H1 (cell line): ENCODE measurements at regions not wholly inside any gene's neighbourhood (a gene's known extent, or its start where the extent isn't known, plus 50 kb on each side); places are given as distances from the start of the nearest gene placed in this dataset.

Experiments
- CTCF ChIA-PET: fragments of 300-600 bp; sonication (Branson Sonifier 250); formaldehyde crosslinking; loops from one replicate; lab custom pipeline; 2021; ENCODE audit not compliant: partially characterized antibody; lab: Charles Lee
- POLR2A ChIA-PET: fragments of 300-600 bp; sonication (Branson Sonifier 250); formaldehyde crosslinking; loops from one replicate; lab custom pipeline; 2021; ENCODE audit warnings: inconsistent platforms; ENCODE audit not compliant: partially characterized antibody; lab: Charles Lee
- DNase-seq, 2 experiments: peaks; one replicate each; pipeline versions ENCODE4 v3.0.0 to v3.0.0-alpha.2; 2010 to 2022; ENCODE audit warnings: low spot score in 2 of 2, low read depth in 1 of 2, mixed read lengths in 1 of 2
- FAIRE-seq: peaks from 2 replicates; lab custom pipeline; 2011; peaks lifted over from hg19 to GRCh38; lab: Jason Lieb, UNC
- H2AFZ ChIP-seq: 2 replicates; pipeline ENCODE4 v1.8.1; 2012; ENCODE audit warnings: low read length, inconsistent platforms
- H2AK5ac ChIP-seq: 2 replicates; pipeline ENCODE4 v1.6.1; 2013; ENCODE audit warnings: low read depth, low read length
- H2BK120ac ChIP-seq: replicated peaks from 2 replicates; pipeline ENCODE3; 2013; ENCODE audit warnings: low read depth, low read length, inconsistent platforms
- H2BK12ac ChIP-seq: 2 replicates; pipeline ENCODE4 v1.6.1; 2013; ENCODE audit warnings: low read depth, low read length
- H2BK15ac ChIP-seq: 2 replicates; pipeline ENCODE4 v1.6.1; 2013; ENCODE audit warnings: low read length
- H2BK20ac ChIP-seq: 2 replicates; pipeline ENCODE4 v1.6.1; 2013; ENCODE audit warnings: low read length
- H2BK5ac ChIP-seq: 2 replicates; pipeline ENCODE4 v1.6.1; 2013; ENCODE audit warnings: low read depth, low read length
- H3K14ac ChIP-seq: 2 replicates; pipeline ENCODE4 v1.6.1; 2013; ENCODE audit warnings: inconsistent platforms; ENCODE audit not compliant: insufficient read length
- H3K18ac ChIP-seq: 2 replicates; pipeline ENCODE4 v1.6.1; 2013; ENCODE audit warnings: low read length; ENCODE audit errors: extremely low read depth
- H3K23ac ChIP-seq: 2 replicates; pipeline ENCODE4 v1.6.1; 2013; ENCODE audit warnings: inconsistent platforms; ENCODE audit not compliant: insufficient read length
- H3K23me2 ChIP-seq: 2 replicates; pipeline ENCODE4 v1.6.1; 2013; ENCODE audit warnings: low read depth, low read length
- H3K27ac ChIP-seq: 2 replicates; pipeline ENCODE4 v1.6.1; 2011; ENCODE audit warnings: low read depth, low read length, inconsistent platforms
- H3K27me3 ChIP-seq, 4 experiments: replicated peaks in 1 of 4; 1 replicate in 1 of 4; 2 replicates in 3 of 4; pipeline versions ENCODE4 v1.6.1 to v1.8.1; 2011 to 2013; ENCODE audit warnings: low read length in 3 of 4, mild to moderate bottlenecking in 3 of 4, inconsistent platforms in 2 of 4, mixed read lengths in 2 of 4, moderate library complexity in 1 of 4; ENCODE audit not compliant: control insufficient read depth in 3 of 4, insufficient read depth in 3 of 4; ENCODE audit errors: extremely low read depth in 1 of 4
- H3K36me3 ChIP-seq, 4 experiments: 2 replicates each; pipeline versions ENCODE4 v1.6.1 to v1.8.1; 2011 to 2013; ENCODE audit warnings: mild to moderate bottlenecking in 4 of 4, low read length in 3 of 4, moderate library complexity in 2 of 4, control low read depth in 1 of 4, inconsistent platforms in 1 of 4; ENCODE audit not compliant: insufficient read depth in 4 of 4, control insufficient read depth in 2 of 4
- H3K4ac ChIP-seq: replicated peaks from 2 replicates; pipeline ENCODE3; 2013; ENCODE audit warnings: low read length, low read depth, mixed read lengths, inconsistent platforms; ENCODE audit not compliant: insufficient read length
- H3K4me1 ChIP-seq, 4 experiments: replicated peaks in 1 of 4; 1 replicate in 1 of 4; 2 replicates in 3 of 4; pipeline versions ENCODE4 v1.6.1 to v1.8.1; 2011 to 2013; ENCODE audit warnings: low read length in 3 of 4, inconsistent platforms in 2 of 4, mixed read lengths in 1 of 4; ENCODE audit not compliant: insufficient read depth in 4 of 4, control insufficient read depth in 3 of 4
- H3K4me2 ChIP-seq, 2 experiments: 2 replicates each; pipeline versions ENCODE4 v1.6.1 to v1.8.1; 2011 to 2013; ENCODE audit warnings: low read depth in 2 of 2, low read length in 2 of 2, control low read depth in 1 of 2, inconsistent platforms in 1 of 2, mild to moderate bottlenecking in 1 of 2; ENCODE audit not compliant: insufficient read depth in 1 of 2
- H3K4me3 ChIP-seq, 4 experiments: fragments of 200-600, 300-600 bp in 1 of 4; sonication (generic), shearing (Covaris generic), sonication (Bioruptor Twin) in 1 of 4; 2 replicates each; pipeline versions ENCODE4 v1.5.1 to v1.8.1; 2011 to 2016; ENCODE audit warnings: low read length in 4 of 4, low read depth in 3 of 4, control low read depth in 2 of 4, inconsistent platforms in 2 of 4, mild to moderate bottlenecking in 2 of 4, mixed read lengths in 1 of 4, moderate library complexity in 1 of 4; ENCODE audit not compliant: insufficient read depth in 2 of 4; ENCODE audit errors: extremely low read depth in 1 of 4
- H3K56ac ChIP-seq: replicated peaks from 2 replicates; pipeline ENCODE3; 2013; ENCODE audit warnings: low read depth, mild to moderate bottlenecking, mixed read lengths, low read length, inconsistent platforms; ENCODE audit not compliant: insufficient read length
- H3K79me1 ChIP-seq: 2 replicates; pipeline ENCODE4 v1.6.1; 2013; ENCODE audit warnings: low read depth, low read length, control low read depth
- H3K79me2 ChIP-seq, 2 experiments: 2 replicates each; pipeline versions ENCODE4 v1.6.1 to v1.8.1; 2012 to 2013; ENCODE audit warnings: low read length in 2 of 2, mild to moderate bottlenecking in 2 of 2, inconsistent platforms in 1 of 2; ENCODE audit not compliant: insufficient read depth in 2 of 2, control insufficient read depth in 1 of 2
- H3K9ac ChIP-seq, 4 experiments: replicated peaks in 1 of 4; 1 replicate in 1 of 4; 2 replicates in 3 of 4; pipeline versions ENCODE4 v1.6.1 to v1.8.1; 2011 to 2013; ENCODE audit warnings: low read depth in 3 of 4, low read length in 3 of 4, control low read depth in 2 of 4, mild to moderate bottlenecking in 2 of 4, moderate library complexity in 2 of 4, inconsistent platforms in 1 of 4; ENCODE audit errors: extremely low read depth in 1 of 4
- H3K9me3 ChIP-seq, 2 experiments: 2 replicates each; pipeline versions ENCODE4 v1.6.1 to v1.8.1; 2012 to 2013; ENCODE audit warnings: mild to moderate bottlenecking in 2 of 2, moderate library complexity in 2 of 2, control low read depth in 1 of 2, inconsistent platforms in 1 of 2, low read depth in 1 of 2, low read length in 1 of 2, mixed read lengths in 1 of 2; ENCODE audit not compliant: insufficient read depth in 2 of 2
- H4K20me1 ChIP-seq, 2 experiments: replicated peaks in 1 of 2; 2 replicates each; pipeline versions ENCODE3 to v1.8.1; 2011 to 2013; ENCODE audit warnings: inconsistent platforms in 2 of 2, low read length in 2 of 2, mild to moderate bottlenecking in 1 of 2; ENCODE audit not compliant: insufficient read depth in 2 of 2, control insufficient read depth in 1 of 2
- H4K5ac ChIP-seq: 2 replicates; pipeline ENCODE4 v1.6.1; 2013; ENCODE audit warnings: low read length, low read depth, mixed read lengths, inconsistent platforms; ENCODE audit not compliant: insufficient read length
- H4K8ac ChIP-seq: 2 replicates; pipeline ENCODE4 v1.8.0; 2013; ENCODE audit warnings: mild to moderate bottlenecking, moderate library complexity, low read length, inconsistent platforms; ENCODE audit not compliant: insufficient read depth; ENCODE audit errors: extremely low read depth
- H4K91ac ChIP-seq: replicated peaks from 2 replicates; pipeline ENCODE3; 2013; ENCODE audit warnings: low read length, mixed read lengths, inconsistent platforms; ENCODE audit not compliant: insufficient read length
- CBX5 ChIP-seq: fragments of 300-800, 300-1000 bp; sonication (generic); IDR thresholded peaks from 2 replicates; pipeline ENCODE4 v1.7.1; 2016; ENCODE audit warnings: antibody characterized with exemption, low read length, low read depth
- CEBPB ChIP-seq: IDR thresholded peaks from 2 replicates; pipeline ENCODE4 v1.6.1; 2012; ENCODE audit warnings: low read depth, low read length
- CHD1 ChIP-seq: IDR thresholded peaks from 2 replicates; pipeline ENCODE4 v1.6.1; 2012; ENCODE audit warnings: low read depth, low read length, improper control_type of control experiment
- KDM1A ChIP-seq: fragments of 200-600, 300-600 bp; sonication (generic); IDR thresholded peaks from 2 replicates; pipeline ENCODE4 v1.7.1; 2016; ENCODE audit warnings: mild to moderate bottlenecking, low read length, borderline replicate concordance
- PHF8 ChIP-seq: fragments of 200-600 bp; sonication (generic); conservative IDR thresholded peaks from 2 replicates; pipeline ENCODE4 v1.7.1; 2012; ENCODE audit warnings: low read depth, mild to moderate bottlenecking, inconsistent platforms, low read length, moderate library complexity
- RNF2 ChIP-seq: fragments of 200-900, 300-1000 bp; sonication (generic); IDR thresholded peaks from 2 replicates; pipeline ENCODE4 v1.7.1; 2016; ENCODE audit warnings: borderline replicate concordance, low read depth, mild to moderate bottlenecking, antibody characterized with exemption, low read length; ENCODE audit not compliant: poor library complexity, severe bottlenecking; ENCODE audit errors: missing control alignments
- SAP30 ChIP-seq: fragments of 300-600 bp; sonication (generic); IDR thresholded peaks from 2 replicates; pipeline ENCODE4 v1.7.1; 2012; ENCODE audit warnings: low read length, moderate library complexity, mild to moderate bottlenecking, inconsistent platforms; ENCODE audit not compliant: insufficient read depth, insufficient replicate concordance
- SP1 ChIP-seq: IDR thresholded peaks from 2 replicates; pipeline ENCODE4 v1.6.1; 2011; ENCODE audit warnings: low read depth, low read length
- TEAD4 ChIP-seq: IDR thresholded peaks from 2 replicates; pipeline ENCODE4 v1.6.1; 2012; ENCODE audit warnings: low read depth, low read length, inconsistent platforms, mixed read lengths
- WGBS, 2 experiments: shearing (Covaris generic) in 1 of 2; methylation state at CpG; one replicate each; pipeline versions ENCODE4 v1.1.6 to v1.1.7; 2013 to 2015; ENCODE audit warnings: low lambda C conversion rate in 2 of 2, mixed read lengths in 2 of 2, inconsistent platforms in 1 of 2, low coverage in 1 of 2, missing lambda C conversion rate in 1 of 2; ENCODE audit not compliant: insufficient replicate concordance in 2 of 2, insufficient coverage in 1 of 2, insufficient read length in 1 of 2; ENCODE audit errors: extremely low coverage in 1 of 2, missing lambda C conversion rate in 1 of 2; 5-methylcytosine and 5-hydroxymethylcytosine counted together

DNA sequence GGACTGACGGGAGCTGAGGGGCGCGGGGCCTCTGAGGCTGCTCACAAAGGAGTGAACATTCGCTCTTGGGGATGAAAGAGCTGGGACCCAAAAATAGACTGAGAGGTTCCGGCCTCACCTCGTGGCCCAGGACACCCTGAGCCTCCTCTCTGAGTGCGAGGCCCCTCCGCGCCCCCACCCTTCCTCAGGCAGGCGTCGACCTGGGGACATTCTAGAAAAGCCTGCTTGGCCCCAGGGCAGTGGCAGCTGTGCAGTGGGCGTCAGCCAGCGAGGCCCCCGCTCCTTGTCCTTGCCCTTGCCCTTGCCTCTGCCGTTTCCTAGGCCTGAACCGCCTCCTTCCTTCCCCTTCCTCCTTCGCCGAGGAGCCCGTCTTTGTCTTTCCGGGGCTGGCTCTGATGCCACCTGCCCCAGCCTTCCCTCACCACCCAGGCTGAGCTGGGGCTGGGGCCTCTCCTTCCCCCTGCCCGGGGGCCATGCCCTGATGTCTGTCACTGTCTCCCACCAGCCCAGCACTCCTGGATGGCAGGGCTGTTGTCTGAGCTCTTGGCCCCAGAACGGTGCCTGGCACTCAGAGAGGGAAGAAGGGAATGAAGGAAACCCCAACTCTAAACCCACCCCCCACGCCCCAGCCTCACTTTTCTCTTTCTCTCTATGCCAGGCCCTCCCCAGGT is 208.2 kb upstream of the RTL1 start:
- H3K18ac ChIP-seq = no peak overlapping the region
- H4K91ac ChIP-seq = no peak overlapping the region
- no peak overlapping the region for H4K5ac ChIP-seq
- no peaks in the 10 kb centered on the region for H3K27me3 ChIP-seq
- no peaks in the 10 kb centered on the region; a peak in 1 of 8 replicates for H3K36me3 ChIP-seq
- H3K27ac ChIP-seq = no peak overlapping the region
- H3K4ac ChIP-seq = no peak overlapping the region
- H2BK15ac ChIP-seq = no peak overlapping the region
- H2AFZ ChIP-seq = no peak overlapping the region
- no peaks in the 10 kb centered on the region for H3K9me3 ChIP-seq
- FAIRE-seq = no peak
- 91% methylated on average over 12 of the region's 23 CpGs; no CpG with 5 or more reads in 1 of the 2 experiments for WGBS, 2 experiments
- H2BK120ac ChIP-seq = no peak overlapping the region
- H3K4me2 ChIP-seq = no peak overlapping the region
- H3K56ac ChIP-seq = no peak overlapping the region
- H2BK12ac ChIP-seq = no peak overlapping the region
- H2BK5ac ChIP-seq = no peak overlapping the region
- H3K9ac ChIP-seq = no peak overlapping the region
- no peak overlapping the region for H3K14ac ChIP-seq
- no peak overlapping the region for H2AK5ac ChIP-seq
- H3K79me1 ChIP-seq = no peaks in the 10 kb centered on the region
- H3K23ac ChIP-seq = no peak overlapping the region
- H4K8ac ChIP-seq = no peak overlapping the region
- peak in 1 of 2 experiments; percentile 32 for DNase-seq
- H3K79me2 ChIP-seq = no peaks in the 10 kb centered on the region
- H4K20me1 ChIP-seq = no peaks in the 10 kb centered on the region
- H3K23me2 ChIP-seq = no peaks in the 10 kb centered on the region; the same call in 1 of the 2 replicates
- H3K4me1 ChIP-seq = peaks cover 0 to 9% (median 0%) of the 10 kb centered on the region in 4 experiments; a peak in 3 of 7 replicates
- CTCF ChIA-PET = no interaction called here
- H3K4me3 ChIP-seq = no peak overlapping the region
- H2BK20ac ChIP-seq = no peak overlapping the region
- POLR2A ChIA-PET = no interaction called here
- TF ChIP-seq CEBPB (no peak), KDM1A (no peak), PHF8 (no peak), RNF2 (no peak), SAP30 (no peak), SP1 (no peak), CBX5 (no peak), TEAD4 (no peak), CHD1 (no peak)
